Progenitor cell of endocrine pancreas (in vitro differentiated cells): ENCODE measurements at regions not wholly inside any gene's neighbourhood (a gene's known extent, or its start where the extent isn't known, plus 50 kb on each side); places are given as distances from the start of the nearest gene placed in this dataset.
A peak's percentile ranks its signal among the peaks of the same experiment; 100 is the strongest.

Source experiments
- DNase-seq: peaks from one replicate; pipeline ENCODE4 v3.0.0; 2021; ENCODE audit warnings: low spot score; ENCODE audit not compliant: unreplicated experiment
- H3K27ac Mint-ChIP-seq: 2 replicates; pipeline ENCODE4 v1.8.0; 2021; ENCODE audit warnings: mild to moderate bottlenecking, moderate library complexity, mixed read lengths
- H3K27me3 Mint-ChIP-seq: 2 replicates; pipeline ENCODE4 v1.8.0; 2021; ENCODE audit warnings: mixed read lengths
- H3K36me3 Mint-ChIP-seq: 2 replicates; pipeline ENCODE4 v1.8.0; 2022; ENCODE audit warnings: mixed read lengths; ENCODE audit not compliant: insufficient read depth
- H3K4me1 Mint-ChIP-seq: 2 replicates; pipeline ENCODE4 v1.8.0; 2021; ENCODE audit warnings: low read depth, mixed read lengths
- H3K4me3 Mint-ChIP-seq: 2 replicates; pipeline ENCODE4 v1.8.0; 2021; ENCODE audit warnings: low read depth, mild to moderate bottlenecking, moderate library complexity, mixed read lengths
- H3K9me3 Mint-ChIP-seq: 2 replicates; pipeline ENCODE4 v1.8.0; 2021; ENCODE audit warnings: low read depth, mixed read lengths
- CTCF ChIP-seq: fragments of 200-600 bp; sonication (generic); IDR thresholded peaks from one replicate; pipeline ENCODE4 v1.5.0; 2021; ENCODE audit warnings: antibody characterized with exemption, mild to moderate bottlenecking; ENCODE audit not compliant: unreplicated experiment

- H3K36me3 Mint-ChIP-seq, result peaks cover 2% of the 10 kb centered on the region
- TF ChIP-seq CTCF, result no peak
- peaks cover 11% of the 10 kb centered on the region for H3K9me3 Mint-ChIP-seq
- no peak for DNase-seq
- H3K27ac Mint-ChIP-seq, result peak overlapping the region; percentile 26
- no peak overlapping the region for H3K4me3 Mint-ChIP-seq
- H3K4me1 Mint-ChIP-seq, result peaks cover 10% of the 10 kb centered on the region
- H3K27me3 Mint-ChIP-seq, result no peaks in the 10 kb centered on the region
These were observed 86.2 kb upstream of the GPR6 start for GRCh38 chr6:109891924-109892323.

GRCh38 chr6:109892451-109893435, 85.4 kb upstream of the GPR6 start:
- H3K36me3 Mint-ChIP-seq, result peaks cover 2% of the 10 kb centered on the region
- no peak for TF ChIP-seq CTCF
- H3K27ac Mint-ChIP-seq, result peak overlapping the region; percentile 84
- peaks cover 10% of the 10 kb centered on the region for H3K4me1 Mint-ChIP-seq
- H3K4me3 Mint-ChIP-seq, result no peak overlapping the region
- DNase-seq, result no peak
- H3K27me3 Mint-ChIP-seq, result no peaks in the 10 kb centered on the region
- H3K9me3 Mint-ChIP-seq, result peaks cover 11% of the 10 kb centered on the region

GRCh38 chr6:109893606-109894005, 84.5 kb upstream of the GPR6 start:
- TF ChIP-seq CTCF, result no peak
- Mint-ChIP-seq H3K4me3 (no peak overlapping the region), H3K4me1 (peaks cover 10% of the 10 kb centered on the region), H3K27me3 (no peaks in the 10 kb centered on the region), H3K9me3 (peaks cover 11% of the 10 kb centered on the region), H3K27ac (peak overlapping the region; percentile 84), H3K36me3 (peaks cover 2% of the 10 kb centered on the region)
- DNase-seq, result no peak

GRCh38 chr6:109894181-109894580, 83.9 kb upstream of the GPR6 start:
- TF ChIP-seq CTCF, result no peak
- no peak for DNase-seq
- Mint-ChIP-seq H3K4me1 (peaks cover 10% of the 10 kb centered on the region), H3K4me3 (no peak overlapping the region), H3K36me3 (peaks cover 2% of the 10 kb centered on the region), H3K27ac (no peak overlapping the region), H3K27me3 (no peaks in the 10 kb centered on the region), H3K9me3 (peaks cover 11% of the 10 kb centered on the region)

- H3K27me3 Mint-ChIP-seq, result no peaks in the 10 kb centered on the region
- peaks cover 11% of the 10 kb centered on the region for H3K9me3 Mint-ChIP-seq
- no peak overlapping the region for H3K4me3 Mint-ChIP-seq
- H3K27ac Mint-ChIP-seq, result no peak overlapping the region
- H3K4me1 Mint-ChIP-seq, result peaks cover 10% of the 10 kb centered on the region
- TF ChIP-seq CTCF, result no peak
- peaks cover 2% of the 10 kb centered on the region for H3K36me3 Mint-ChIP-seq
- no peak for DNase-seq
These were observed 81.8 kb upstream of the GPR6 start for GRCh38 chr6:109896341-109896740.
